GM23338 (cell line): ENCODE measurements at regions not wholly inside any gene's neighbourhood (a gene's known extent, or its start where the extent isn't known, plus 50 kb on each side); places are given as distances from the start of the nearest gene placed in this dataset.

ENCODE experiments used
- ATAC-seq: fragments of 200-7000 bp; cut with Tn5 transposase; 3 replicates; pipeline ENCODE4 v1.9.1; 2020
- DNase-seq: peaks from one replicate; pipeline ENCODE4 v3.0.0-alpha.2; 2015; ENCODE audit warnings: low spot score
- H2AFZ ChIP-seq: fragments of 200-600 bp; sonication (generic); 2 replicates; pipeline ENCODE4 v1.8.0; 2016; ENCODE audit warnings: antibody characterized with exemption, mild to moderate bottlenecking, moderate library complexity
- H3F3A ChIP-seq: fragments of 200-600 bp; sonication (generic); replicated peaks from 2 replicates; pipeline ENCODE4 v1.8.0; 2017; ENCODE audit warnings: antibody characterized with exemption, mixed run types, low read depth
- H3K27ac ChIP-seq: fragments of 200-600 bp; sonication (generic); 2 replicates; pipeline ENCODE4 v1.6.1; 2016; ENCODE audit warnings: low read depth
- H3K27me3 ChIP-seq: fragments of 200-600 bp; sonication (generic); 2 replicates; pipeline ENCODE4 v1.8.0; 2016; ENCODE audit warnings: mild to moderate bottlenecking, mixed run types, moderate library complexity; ENCODE audit not compliant: insufficient read depth
- H3K36me3 ChIP-seq: fragments of 200-600 bp; sonication (generic); 2 replicates; pipeline ENCODE4 v1.8.0; 2016; ENCODE audit warnings: mild to moderate bottlenecking; ENCODE audit not compliant: insufficient read depth
- H3K4me1 ChIP-seq: fragments of 200-600 bp; sonication (generic); 2 replicates; pipeline ENCODE4 v1.8.0; 2016; ENCODE audit warnings: mild to moderate bottlenecking, moderate library complexity; ENCODE audit not compliant: insufficient read depth
- H3K4me2 ChIP-seq: fragments of 200-600 bp; sonication (generic); 2 replicates; pipeline ENCODE4 v1.7.1; 2017; ENCODE audit warnings: mixed run types
- H3K4me3 ChIP-seq: fragments of 200-600 bp; sonication (generic); 2 replicates; pipeline ENCODE4 v1.6.1; 2016; ENCODE audit warnings: mixed run types
- H3K79me2 ChIP-seq: fragments of 200-600 bp; sonication (generic); replicated peaks from 2 replicates; pipeline ENCODE4 v1.8.0; 2017; ENCODE audit warnings: mild to moderate bottlenecking; ENCODE audit not compliant: insufficient read depth
- H3K9me2 ChIP-seq: fragments of 200-600 bp; sonication (generic); 2 replicates; pipeline ENCODE4 v1.8.0; 2017; ENCODE audit not compliant: insufficient read depth
- H4K20me1 ChIP-seq: fragments of 200-600 bp; sonication (generic); replicated peaks from 2 replicates; pipeline ENCODE4 v1.8.0; 2017; ENCODE audit warnings: mild to moderate bottlenecking; ENCODE audit not compliant: insufficient read depth
- H3K27ac Mint-ChIP-seq: 2 replicates; pipeline ENCODE4 v1.8.0; 2020; ENCODE audit warnings: inconsistent platforms, mild to moderate bottlenecking, moderate library complexity, mixed read lengths
- H3K27me3 Mint-ChIP-seq: 3 replicates; pipeline ENCODE4 v1.8.0; 2022; ENCODE audit warnings: low read depth, mild to moderate bottlenecking, moderate library complexity, mixed read lengths, inconsistent platforms; ENCODE audit not compliant: insufficient read depth, poor library complexity
- H3K36me3 Mint-ChIP-seq: 3 replicates; pipeline ENCODE4 v1.8.0; 2021; ENCODE audit warnings: low read depth, mild to moderate bottlenecking, inconsistent platforms, moderate library complexity, mixed read lengths
- H3K4me1 Mint-ChIP-seq: 3 replicates; pipeline ENCODE4 v1.8.0; 2020; ENCODE audit warnings: mild to moderate bottlenecking, inconsistent platforms, mixed read lengths
- H3K4me3 Mint-ChIP-seq: 3 replicates; pipeline ENCODE4 v1.8.0; 2021; ENCODE audit warnings: moderate library complexity, mild to moderate bottlenecking, inconsistent platforms, mixed read lengths
- H3K9me3 Mint-ChIP-seq: 3 replicates; pipeline ENCODE4 v1.8.0; 2020; ENCODE audit warnings: moderate library complexity, mild to moderate bottlenecking, inconsistent platforms, mixed read lengths
- CREB1 ChIP-seq: fragments of 250-450 bp; sonication (Bioruptor Pico); IDR thresholded peaks from 2 replicates; pipeline ENCODE4 v1.5.0; 2020; ENCODE audit warnings: low read depth, mild to moderate bottlenecking, moderate library complexity
- EZH2 ChIP-seq: fragments of 200-600 bp; sonication (generic); IDR thresholded peaks from one replicate; pipeline ENCODE4 v1.8.0; 2017; ENCODE audit warnings: antibody characterized with exemption, mild to moderate bottlenecking, low read depth; ENCODE audit not compliant: unreplicated experiment
- EZH2phosphoT487 ChIP-seq: fragments of 200-600 bp; sonication (generic); IDR thresholded peaks from one replicate; pipeline ENCODE4 v1.8.1; 2018; ENCODE audit warnings: antibody characterized with exemption; ENCODE audit not compliant: unreplicated experiment
- NANOG ChIP-seq: IDR thresholded peaks from 2 replicates; pipeline ENCODE4 v1.6.1; 2016; ENCODE audit warnings: antibody characterized with exemption, borderline replicate concordance
- POLR2AphosphoS5 ChIP-seq: IDR thresholded peaks from 2 replicates; pipeline ENCODE4 v1.6.1; 2016; ENCODE audit warnings: antibody characterized with exemption, low read depth
- STAT1 ChIP-seq: IDR thresholded peaks from one replicate; pipeline ENCODE4 v1.6.1; 2016; ENCODE audit warnings: antibody characterized with exemption; ENCODE audit not compliant: unreplicated experiment
- ZNF114 ChIP-seq: fragments of 250-450 bp; sonication (Bioruptor Pico); IDR thresholded peaks from 2 replicates; pipeline ENCODE4 v1.5.0; 2020; ENCODE audit warnings: mild to moderate bottlenecking, moderate library complexity
- TF ChIP-seq, protein P1 (sequence below): IDR thresholded peaks from 2 replicates; pipeline ENCODE4 v1.6.1; 2016; ENCODE audit warnings: antibody characterized with exemption
- TF ChIP-seq, protein P2 (sequence below): fragments of 250-450 bp; sonication (Bioruptor Pico); IDR thresholded peaks from 2 replicates; pipeline ENCODE4 v1.5.0; 2020; ENCODE audit warnings: mild to moderate bottlenecking, moderate library complexity
- TF ChIP-seq, protein P3 (sequence below): IDR thresholded peaks from one replicate; pipeline ENCODE4 v1.6.1; 2018; ENCODE audit warnings: antibody characterized with exemption; ENCODE audit not compliant: unreplicated experiment
- TF ChIP-seq, protein P4 (sequence below), 2 experiments: fragments of 200-600 bp in 1 of 2; sonication (generic) in 1 of 2; conservative IDR thresholded peaks; 2 replicates each; pipeline versions ENCODE4 v1.5.1 to v1.6.1; 2016 to 2017; ENCODE audit warnings: antibody characterized with exemption in 2 of 2, low read depth in 2 of 2, mild to moderate bottlenecking in 2 of 2, moderate library complexity in 1 of 2

DNA sequence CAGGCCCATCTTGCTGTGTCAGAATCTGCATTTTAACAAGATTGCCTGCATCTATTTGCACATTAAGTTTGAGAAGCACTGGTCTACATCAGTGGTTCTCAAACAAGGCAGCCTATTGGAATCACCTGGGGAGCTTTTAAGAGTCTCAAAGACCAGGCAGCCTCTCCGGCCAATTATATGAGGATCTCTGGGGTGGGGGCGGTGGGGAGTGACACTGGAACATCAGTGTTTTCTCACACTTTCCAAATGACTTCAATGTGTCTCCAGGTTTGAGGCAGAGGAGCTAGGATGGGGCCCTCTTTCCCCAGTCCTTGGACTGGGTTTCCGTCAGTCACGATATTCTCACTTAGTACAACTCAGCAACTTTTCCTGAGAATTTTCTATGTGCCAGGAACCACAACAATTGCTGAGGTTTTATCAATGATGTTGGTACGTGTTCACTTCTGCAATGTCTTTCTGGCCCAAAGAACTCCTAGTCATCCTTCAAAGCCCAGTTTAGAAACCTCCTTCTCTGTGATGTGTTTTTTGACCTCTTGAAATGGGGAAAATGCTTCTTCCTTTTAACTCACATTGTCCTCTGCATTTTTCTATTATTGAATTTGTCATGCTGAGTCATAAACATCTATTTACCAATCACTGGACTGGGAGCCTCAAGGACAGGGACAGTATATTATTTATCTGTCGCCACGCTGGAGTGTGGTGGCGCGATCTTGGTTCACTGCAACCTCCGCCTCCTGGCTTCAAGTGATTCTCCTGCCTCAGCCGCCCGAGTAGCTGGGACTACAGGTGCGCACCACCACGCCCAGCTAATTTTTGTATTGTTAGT is 130.9 kb downstream of the MYCN start:
- H3K27ac Mint-ChIP-seq, result no peak overlapping the region
- 0 out of 2 replicates have a peak, but pooled peaks cover 3% of the 10 kb centered on the region for H3K4me1 ChIP-seq
- H3K27ac ChIP-seq, result no peak overlapping the region

More for the DNA sequence above, 130.9 kb downstream of the MYCN start:
- H3K4me3 ChIP-seq, result no peak overlapping the region
- no peak for DNase-seq
- Mint-ChIP-seq H3K9me3 (no peaks in the 10 kb centered on the region), H3K27me3 (peaks cover 11% of the 10 kb centered on the region), H3K4me1 (peaks cover 10% of the 10 kb centered on the region), H3K36me3 (no peaks in the 10 kb centered on the region; the same call in 2 of the 3 replicates), H3K4me3 (no peak overlapping the region)
- H3K36me3 ChIP-seq, result no peaks in the 10 kb centered on the region
- no peak for ATAC-seq
- no peaks in the 10 kb centered on the region for H3K9me2 ChIP-seq
- no peaks in the 10 kb centered on the region for H3F3A ChIP-seq
- H3K27me3 ChIP-seq, result no peaks in the 10 kb centered on the region
- no peaks in the 10 kb centered on the region for H3K79me2 ChIP-seq
- TF ChIP-seq EZH2phosphoT487, result no peak
- no peak for TF ChIP-seq STAT1
- TF ChIP-seq, protein P1, sequence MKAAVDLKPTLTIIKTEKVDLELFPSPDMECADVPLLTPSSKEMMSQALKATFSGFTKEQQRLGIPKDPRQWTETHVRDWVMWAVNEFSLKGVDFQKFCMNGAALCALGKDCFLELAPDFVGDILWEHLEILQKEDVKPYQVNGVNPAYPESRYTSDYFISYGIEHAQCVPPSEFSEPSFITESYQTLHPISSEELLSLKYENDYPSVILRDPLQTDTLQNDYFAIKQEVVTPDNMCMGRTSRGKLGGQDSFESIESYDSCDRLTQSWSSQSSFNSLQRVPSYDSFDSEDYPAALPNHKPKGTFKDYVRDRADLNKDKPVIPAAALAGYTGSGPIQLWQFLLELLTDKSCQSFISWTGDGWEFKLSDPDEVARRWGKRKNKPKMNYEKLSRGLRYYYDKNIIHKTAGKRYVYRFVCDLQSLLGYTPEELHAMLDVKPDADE, result no peak
- TF ChIP-seq, protein P2, sequence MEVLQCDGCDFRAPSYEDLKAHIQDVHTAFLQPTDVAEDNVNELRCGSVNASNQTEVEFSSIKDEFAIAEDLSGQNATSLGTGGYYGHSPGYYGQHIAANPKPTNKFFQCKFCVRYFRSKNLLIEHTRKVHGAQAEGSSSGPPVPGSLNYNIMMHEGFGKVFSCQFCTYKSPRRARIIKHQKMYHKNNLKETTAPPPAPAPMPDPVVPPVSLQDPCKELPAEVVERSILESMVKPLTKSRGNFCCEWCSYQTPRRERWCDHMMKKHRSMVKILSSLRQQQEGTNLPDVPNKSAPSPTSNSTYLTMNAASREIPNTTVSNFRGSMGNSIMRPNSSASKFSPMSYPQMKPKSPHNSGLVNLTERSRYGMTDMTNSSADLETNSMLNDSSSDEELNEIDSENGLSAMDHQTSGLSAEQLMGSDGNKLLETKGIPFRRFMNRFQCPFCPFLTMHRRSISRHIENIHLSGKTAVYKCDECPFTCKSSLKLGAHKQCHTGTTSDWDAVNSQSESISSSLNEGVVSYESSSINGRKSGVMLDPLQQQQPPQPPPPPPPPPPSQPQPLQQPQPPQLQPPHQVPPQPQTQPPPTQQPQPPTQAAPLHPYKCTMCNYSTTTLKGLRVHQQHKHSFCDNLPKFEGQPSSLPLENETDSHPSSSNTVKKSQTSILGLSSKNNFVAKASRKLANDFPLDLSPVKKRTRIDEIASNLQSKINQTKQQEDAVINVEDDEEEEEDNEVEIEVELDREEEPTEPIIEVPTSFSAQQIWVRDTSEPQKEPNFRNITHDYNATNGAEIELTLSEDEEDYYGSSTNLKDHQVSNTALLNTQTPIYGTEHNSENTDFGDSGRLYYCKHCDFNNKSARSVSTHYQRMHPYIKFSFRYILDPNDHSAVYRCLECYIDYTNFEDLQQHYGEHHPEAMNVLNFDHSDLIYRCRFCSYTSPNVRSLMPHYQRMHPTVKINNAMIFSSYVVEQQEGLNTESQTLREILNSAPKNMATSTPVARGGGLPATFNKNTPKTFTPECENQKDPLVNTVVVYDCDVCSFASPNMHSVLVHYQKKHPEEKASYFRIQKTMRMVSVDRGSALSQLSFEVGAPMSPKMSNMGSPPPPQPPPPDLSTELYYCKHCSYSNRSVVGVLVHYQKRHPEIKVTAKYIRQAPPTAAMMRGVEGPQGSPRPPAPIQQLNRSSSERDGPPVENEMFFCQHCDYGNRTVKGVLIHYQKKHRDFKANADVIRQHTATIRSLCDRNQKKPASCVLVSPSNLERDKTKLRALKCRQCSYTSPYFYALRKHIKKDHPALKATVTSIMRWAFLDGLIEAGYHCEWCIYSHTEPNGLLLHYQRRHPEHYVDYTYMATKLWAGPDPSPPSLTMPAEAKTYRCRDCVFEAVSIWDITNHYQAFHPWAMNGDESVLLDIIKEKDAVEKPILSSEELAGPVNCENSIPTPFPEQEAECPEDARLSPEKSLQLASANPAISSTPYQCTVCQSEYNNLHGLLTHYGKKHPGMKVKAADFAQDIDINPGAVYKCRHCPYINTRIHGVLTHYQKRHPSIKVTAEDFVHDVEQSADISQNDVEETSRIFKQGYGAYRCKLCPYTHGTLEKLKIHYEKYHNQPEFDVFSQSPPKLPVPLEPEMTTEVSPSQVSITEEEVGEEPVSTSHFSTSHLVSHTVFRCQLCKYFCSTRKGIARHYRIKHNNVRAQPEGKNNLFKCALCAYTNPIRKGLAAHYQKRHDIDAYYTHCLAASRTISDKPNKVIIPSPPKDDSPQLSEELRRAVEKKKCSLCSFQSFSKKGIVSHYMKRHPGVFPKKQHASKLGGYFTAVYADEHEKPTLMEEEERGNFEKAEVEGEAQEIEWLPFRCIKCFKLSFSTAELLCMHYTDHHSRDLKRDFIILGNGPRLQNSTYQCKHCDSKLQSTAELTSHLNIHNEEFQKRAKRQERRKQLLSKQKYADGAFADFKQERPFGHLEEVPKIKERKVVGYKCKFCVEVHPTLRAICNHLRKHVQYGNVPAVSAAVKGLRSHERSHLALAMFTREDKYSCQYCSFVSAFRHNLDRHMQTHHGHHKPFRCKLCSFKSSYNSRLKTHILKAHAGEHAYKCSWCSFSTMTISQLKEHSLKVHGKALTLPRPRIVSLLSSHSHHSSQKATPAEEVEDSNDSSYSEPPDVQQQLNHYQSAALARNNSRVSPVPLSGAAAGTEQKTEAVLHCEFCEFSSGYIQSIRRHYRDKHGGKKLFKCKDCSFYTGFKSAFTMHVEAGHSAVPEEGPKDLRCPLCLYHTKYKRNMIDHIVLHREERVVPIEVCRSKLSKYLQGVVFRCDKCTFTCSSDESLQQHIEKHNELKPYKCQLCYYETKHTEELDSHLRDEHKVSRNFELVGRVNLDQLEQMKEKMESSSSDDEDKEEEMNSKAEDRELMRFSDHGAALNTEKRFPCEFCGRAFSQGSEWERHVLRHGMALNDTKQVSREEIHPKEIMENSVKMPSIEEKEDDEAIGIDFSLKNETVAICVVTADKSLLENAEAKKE, result no peak
- TF ChIP-seq NANOG, result no peak
- no peak for TF ChIP-seq ZNF114 (CRISPR knock-in tag)
- TF ChIP-seq POLR2AphosphoS5, result no peak
- TF ChIP-seq, protein P3, sequence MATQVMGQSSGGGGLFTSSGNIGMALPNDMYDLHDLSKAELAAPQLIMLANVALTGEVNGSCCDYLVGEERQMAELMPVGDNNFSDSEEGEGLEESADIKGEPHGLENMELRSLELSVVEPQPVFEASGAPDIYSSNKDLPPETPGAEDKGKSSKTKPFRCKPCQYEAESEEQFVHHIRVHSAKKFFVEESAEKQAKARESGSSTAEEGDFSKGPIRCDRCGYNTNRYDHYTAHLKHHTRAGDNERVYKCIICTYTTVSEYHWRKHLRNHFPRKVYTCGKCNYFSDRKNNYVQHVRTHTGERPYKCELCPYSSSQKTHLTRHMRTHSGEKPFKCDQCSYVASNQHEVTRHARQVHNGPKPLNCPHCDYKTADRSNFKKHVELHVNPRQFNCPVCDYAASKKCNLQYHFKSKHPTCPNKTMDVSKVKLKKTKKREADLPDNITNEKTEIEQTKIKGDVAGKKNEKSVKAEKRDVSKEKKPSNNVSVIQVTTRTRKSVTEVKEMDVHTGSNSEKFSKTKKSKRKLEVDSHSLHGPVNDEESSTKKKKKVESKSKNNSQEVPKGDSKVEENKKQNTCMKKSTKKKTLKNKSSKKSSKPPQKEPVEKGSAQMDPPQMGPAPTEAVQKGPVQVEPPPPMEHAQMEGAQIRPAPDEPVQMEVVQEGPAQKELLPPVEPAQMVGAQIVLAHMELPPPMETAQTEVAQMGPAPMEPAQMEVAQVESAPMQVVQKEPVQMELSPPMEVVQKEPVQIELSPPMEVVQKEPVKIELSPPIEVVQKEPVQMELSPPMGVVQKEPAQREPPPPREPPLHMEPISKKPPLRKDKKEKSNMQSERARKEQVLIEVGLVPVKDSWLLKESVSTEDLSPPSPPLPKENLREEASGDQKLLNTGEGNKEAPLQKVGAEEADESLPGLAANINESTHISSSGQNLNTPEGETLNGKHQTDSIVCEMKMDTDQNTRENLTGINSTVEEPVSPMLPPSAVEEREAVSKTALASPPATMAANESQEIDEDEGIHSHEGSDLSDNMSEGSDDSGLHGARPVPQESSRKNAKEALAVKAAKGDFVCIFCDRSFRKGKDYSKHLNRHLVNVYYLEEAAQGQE, result no peak
- TF ChIP-seq, protein P4, sequence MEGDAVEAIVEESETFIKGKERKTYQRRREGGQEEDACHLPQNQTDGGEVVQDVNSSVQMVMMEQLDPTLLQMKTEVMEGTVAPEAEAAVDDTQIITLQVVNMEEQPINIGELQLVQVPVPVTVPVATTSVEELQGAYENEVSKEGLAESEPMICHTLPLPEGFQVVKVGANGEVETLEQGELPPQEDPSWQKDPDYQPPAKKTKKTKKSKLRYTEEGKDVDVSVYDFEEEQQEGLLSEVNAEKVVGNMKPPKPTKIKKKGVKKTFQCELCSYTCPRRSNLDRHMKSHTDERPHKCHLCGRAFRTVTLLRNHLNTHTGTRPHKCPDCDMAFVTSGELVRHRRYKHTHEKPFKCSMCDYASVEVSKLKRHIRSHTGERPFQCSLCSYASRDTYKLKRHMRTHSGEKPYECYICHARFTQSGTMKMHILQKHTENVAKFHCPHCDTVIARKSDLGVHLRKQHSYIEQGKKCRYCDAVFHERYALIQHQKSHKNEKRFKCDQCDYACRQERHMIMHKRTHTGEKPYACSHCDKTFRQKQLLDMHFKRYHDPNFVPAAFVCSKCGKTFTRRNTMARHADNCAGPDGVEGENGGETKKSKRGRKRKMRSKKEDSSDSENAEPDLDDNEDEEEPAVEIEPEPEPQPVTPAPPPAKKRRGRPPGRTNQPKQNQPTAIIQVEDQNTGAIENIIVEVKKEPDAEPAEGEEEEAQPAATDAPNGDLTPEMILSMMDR (conservative IDR thresholded peaks at IDR 0.05; ENCODE audit: low read depth in 2 of 2), result no peak
- TF ChIP-seq CREB1, result no peak
- no peak for TF ChIP-seq EZH2
- H2AFZ ChIP-seq, result peak overlapping the region; percentile 66; the same call in 1 of the 2 replicates
- H4K20me1 ChIP-seq, result no peaks in the 10 kb centered on the region
- H3K4me2 ChIP-seq, result no peak overlapping the region
